ENCODE measurements at regions not wholly inside any gene's neighbourhood (a gene's known extent, or its start where the extent isn't known, plus 50 kb on each side); places are given as distances from the start of the nearest gene placed in this dataset.
"Not testable (repeated sequence)": the region's sequence is repeated elsewhere in the genome, so short reads cannot be mapped to it uniquely, and the experiment has no call there.

- no peak for DNase-seq
Observed at GRCh38 chr4:147104768-147105167, 159.1 kb upstream of the TTC29 start.

- DNase-seq = no peak
Observed at GRCh38 chr4:147108409-147108808, 162.7 kb upstream of the TTC29 start.

GRCh38 chr4:147109800-147110199 lies 164.1 kb upstream of the TTC29 start:
- DNase-seq = no peak

- DNase-seq = no peak
Observed at GRCh38 chr4:147110473-147111367, 165.1 kb upstream of the TTC29 start.

GRCh38 chr4:147112196-147112595 lies 166.5 kb upstream of the TTC29 start:
- not testable (repeated sequence) for DNase-seq

DNA sequence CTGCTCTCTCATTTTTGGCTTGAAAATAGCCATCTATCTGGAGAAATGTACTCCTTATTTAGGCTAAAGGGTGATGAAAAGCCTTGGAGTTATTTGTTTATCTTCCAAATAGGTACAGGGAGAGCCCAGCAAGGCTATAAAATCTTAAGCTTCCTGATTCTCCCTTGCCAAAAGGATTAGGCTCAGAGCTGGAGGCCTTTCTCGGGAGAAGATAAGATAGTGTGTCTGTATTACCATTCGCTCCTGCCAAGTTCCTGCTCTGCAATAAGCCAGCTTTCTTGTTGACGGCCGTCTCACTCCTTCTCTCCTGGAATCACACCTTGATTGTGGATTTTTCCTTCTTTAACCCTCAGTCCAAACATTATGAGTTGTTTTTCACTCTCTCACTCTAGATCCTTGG lies 171.8 kb upstream of the TTC29 start:
- no peak for DNase-seq

- no peak for DNase-seq
Observed at GRCh38 chr4:147118528-147118927, 172.9 kb upstream of the TTC29 start.

- no peak for DNase-seq
Observed at GRCh38 chr4:147122685-147123084, 177.0 kb upstream of the TTC29 start.

- DNase-seq = no peak
Observed at GRCh38 chr4:147123146-147123545, 177.5 kb upstream of the TTC29 start.

- no peak for DNase-seq
Observed at GRCh38 chr4:147128787-147129186, 183.1 kb upstream of the TTC29 start.

DNA sequence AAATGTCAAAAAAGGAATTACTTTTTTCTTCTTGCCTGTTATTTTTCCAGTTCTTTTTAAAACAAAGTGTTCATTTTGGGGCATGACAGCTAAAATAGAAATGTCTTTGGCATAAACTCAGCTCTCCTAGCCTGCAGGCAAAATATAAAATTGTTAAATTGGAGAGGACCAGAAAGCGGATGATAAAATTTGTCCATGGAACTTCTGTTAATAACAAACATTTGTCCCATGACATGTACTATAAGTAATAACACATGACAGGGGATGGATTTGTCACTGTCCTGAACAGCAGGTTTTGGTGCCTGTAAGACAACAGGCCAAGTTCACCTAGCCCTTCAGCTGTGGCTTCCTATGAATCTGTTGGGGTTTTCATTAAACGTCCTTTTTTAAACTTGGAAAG lies 184.0 kb upstream of the TTC29 start:
- DNase-seq = no peak

GRCh38 chr4:147134536-147135210 lies 189.0 kb upstream of the TTC29 start:
- no peak for DNase-seq

- DNase-seq = no peak
Observed at GRCh38 chr4:147136310-147136709, 190.6 kb upstream of the TTC29 start.

- DNase-seq = no peak
Observed at GRCh38 chr4:147136751-147137150, 191.1 kb upstream of the TTC29 start.

- no peak for DNase-seq
Observed at GRCh38 chr4:147137280-147137679, 191.6 kb upstream of the TTC29 start.

- DNase-seq = no peak
Observed at GRCh38 chr4:147138171-147138570, 192.5 kb upstream of the TTC29 start.

DNA sequence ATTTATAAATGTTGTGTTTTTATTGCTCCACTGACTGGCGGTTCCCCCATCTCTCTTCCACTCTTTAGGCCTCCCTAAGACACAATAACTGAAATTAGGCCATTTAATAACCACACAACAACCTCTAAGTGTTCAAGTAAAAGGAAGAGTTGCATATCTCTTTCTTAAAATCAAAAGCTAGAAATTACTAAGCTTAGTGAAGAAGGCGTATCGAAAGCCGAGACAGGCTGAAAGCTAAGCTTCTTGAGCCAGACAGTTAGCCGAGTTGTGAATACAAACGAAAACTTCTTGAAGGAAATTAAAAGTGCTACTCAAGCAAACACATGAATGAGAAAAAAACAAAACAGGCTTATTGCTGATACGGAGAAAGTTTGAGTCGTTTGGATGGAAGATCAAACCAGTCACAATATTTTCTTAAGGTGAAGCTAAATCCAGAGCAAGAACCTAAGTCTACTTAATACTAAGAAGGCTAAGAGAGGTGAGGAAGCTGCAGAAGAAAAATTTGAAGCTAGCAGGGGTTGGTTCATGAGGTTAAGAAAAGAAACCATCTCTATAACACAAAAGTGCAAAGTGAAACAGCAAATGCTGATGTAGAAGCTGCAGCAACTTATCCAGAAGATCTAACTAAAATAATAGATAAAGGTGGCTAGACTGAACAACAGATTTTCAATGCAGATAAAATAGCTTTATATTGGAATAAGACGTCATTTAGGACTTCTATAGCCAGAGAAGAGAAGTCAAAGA lies 194.0 kb upstream of the TTC29 start:
- DNase-seq = no peak

- no peak for DNase-seq
Observed at GRCh38 chr4:147151763-147152162, 206.1 kb upstream of the TTC29 start.

DNA sequence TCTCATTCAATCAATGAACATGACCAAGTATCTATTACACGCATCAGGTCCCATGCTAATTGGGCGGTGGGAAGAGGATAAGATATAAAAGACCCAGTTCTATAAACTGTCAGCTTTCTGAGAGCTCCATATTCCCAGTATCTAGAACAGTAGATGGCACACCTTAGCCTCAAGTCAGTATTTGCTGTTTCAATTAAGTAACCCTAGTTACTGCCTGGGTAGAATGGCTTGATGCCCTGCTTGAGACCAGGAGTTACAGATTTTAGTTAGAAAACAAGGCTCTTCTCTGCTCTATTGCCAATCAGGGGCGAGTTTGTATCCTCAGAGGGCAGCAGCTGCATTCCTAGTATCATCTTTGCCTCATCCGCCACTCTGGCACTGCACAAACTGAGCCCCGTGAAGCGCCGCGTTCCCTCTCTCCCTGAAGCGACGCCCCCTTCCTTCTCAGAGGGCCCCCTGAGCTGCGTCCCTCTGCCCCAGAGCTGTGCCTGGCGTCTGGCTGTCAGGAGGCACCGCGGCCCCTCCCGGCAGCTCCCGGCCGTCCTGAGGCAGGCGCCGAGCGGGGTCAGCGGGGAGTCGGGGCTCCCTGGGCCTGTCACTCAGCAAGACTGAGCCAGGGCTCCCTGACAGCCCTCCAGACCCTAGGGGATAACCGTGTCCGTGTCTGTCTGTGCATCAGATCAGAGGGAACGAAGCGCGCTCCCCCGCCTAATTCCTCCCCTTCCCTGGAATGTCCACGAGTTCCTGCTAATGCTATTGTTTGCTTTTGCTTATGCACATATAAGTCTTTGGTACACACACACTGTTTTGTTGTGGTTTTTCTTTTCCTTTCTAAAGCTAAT lies 212.4 kb upstream of the TTC29 start:
- no peak for DNase-seq

DNA sequence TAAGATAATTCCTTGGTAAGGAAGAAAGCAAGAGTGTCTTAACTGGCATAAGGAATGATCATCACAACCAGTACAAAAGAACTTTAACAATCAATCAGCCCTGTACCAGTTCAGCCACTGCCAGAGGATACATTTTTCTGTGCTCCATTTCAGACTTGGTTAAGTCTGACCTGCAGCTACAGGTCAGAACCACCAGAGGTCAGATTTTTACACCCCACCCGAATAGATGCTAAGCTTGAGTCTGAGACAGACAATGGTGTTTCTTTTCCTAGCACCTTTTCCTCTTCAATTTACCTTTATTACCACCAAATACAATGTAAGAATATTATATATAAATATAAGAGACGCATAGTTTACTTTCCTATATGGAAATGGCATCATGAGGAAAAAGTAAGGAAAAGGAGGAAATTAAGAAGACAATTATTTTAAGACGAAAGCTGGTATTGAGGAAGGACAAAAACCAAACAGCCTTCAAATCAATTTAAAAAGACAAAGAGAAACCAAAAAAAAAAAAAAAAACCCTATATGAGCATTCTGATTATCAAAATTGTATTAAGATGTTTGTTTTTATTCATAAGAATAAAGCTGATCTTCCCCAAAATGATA lies 215.3 kb upstream of the TTC29 start:
- DNase-seq = no peak

DNA sequence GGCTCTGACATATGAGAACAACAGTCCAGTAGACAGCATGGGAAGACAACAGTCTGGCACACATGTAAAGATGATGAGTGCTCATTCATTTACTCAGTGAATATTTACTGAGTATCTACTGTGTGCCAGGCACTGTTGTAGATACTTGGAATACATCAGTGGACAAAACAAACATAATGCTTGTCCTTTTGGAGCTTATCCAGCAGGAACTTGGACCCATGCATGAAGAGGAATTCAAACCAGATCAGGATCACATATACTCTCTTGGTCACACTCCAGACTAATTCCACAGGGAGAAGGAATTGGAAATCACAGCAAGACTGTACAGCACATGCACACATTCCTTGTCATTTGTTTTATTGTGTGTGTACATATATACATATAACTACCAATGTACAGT lies 217.6 kb upstream of the TTC29 start:
- DNase-seq = no peak

- not testable (repeated sequence) for DNase-seq
Observed at GRCh38 chr4:147168200-147168599, 222.5 kb upstream of the TTC29 start.

All from GDM1 (cell line).